Osteoblast (primary cell): ENCODE measurements at regions not wholly inside any gene's neighbourhood (a gene's known extent, or its start where the extent isn't known, plus 50 kb on each side); places are given as distances from the start of the nearest gene placed in this dataset.

Experiments
- DNase-seq: peaks from one replicate; pipeline ENCODE4 v3.0.0; 2011; ENCODE audit warnings: low spot score, mixed read lengths; ENCODE audit not compliant: insufficient read length; ENCODE audit errors: missing footprints
- H2AFZ ChIP-seq: 2 replicates; pipeline ENCODE4 v1.6.0; 2011; ENCODE audit warnings: mild to moderate bottlenecking, low read length
- H3K27ac ChIP-seq: 2 replicates; pipeline ENCODE4 v1.5.1; 2011; ENCODE audit warnings: mild to moderate bottlenecking, low read depth, low read length, moderate library complexity
- H3K27me3 ChIP-seq: 2 replicates; pipeline ENCODE4 v1.6.0; 2012; ENCODE audit warnings: mild to moderate bottlenecking, control low read depth, inconsistent platforms, low read length, moderate library complexity; ENCODE audit not compliant: insufficient read depth
- H3K36me3 ChIP-seq: 2 replicates; pipeline ENCODE4 v1.5.1; 2011; ENCODE audit warnings: mild to moderate bottlenecking, low read length, control low read depth, moderate library complexity; ENCODE audit not compliant: insufficient read depth
- H3K4me1 ChIP-seq: 2 replicates; pipeline ENCODE4 v1.5.1; 2011; ENCODE audit warnings: mild to moderate bottlenecking, low read length, control low read depth, moderate library complexity; ENCODE audit not compliant: insufficient read depth
- H3K4me2 ChIP-seq: 2 replicates; pipeline ENCODE4 v1.6.0; 2011; ENCODE audit warnings: mild to moderate bottlenecking, low read length; ENCODE audit not compliant: insufficient read depth
- H3K4me3 ChIP-seq: fragments of 200-600 bp; sonication (generic); 3 replicates; pipeline ENCODE4 v1.5.1; 2012; ENCODE audit warnings: mild to moderate bottlenecking, low read length, inconsistent platforms; ENCODE audit not compliant: insufficient read depth
- H3K79me2 ChIP-seq: 2 replicates; pipeline ENCODE4 v1.6.0; 2012; ENCODE audit warnings: mild to moderate bottlenecking, low read length, control low read depth, inconsistent platforms; ENCODE audit not compliant: insufficient read depth
- H3K9me3 ChIP-seq: 2 replicates; pipeline ENCODE4 v1.5.1; 2011; ENCODE audit warnings: low read depth, low read length, control low read depth
- H4K20me1 ChIP-seq: 2 replicates; pipeline ENCODE4 v1.6.0; 2012; ENCODE audit warnings: mild to moderate bottlenecking, low read length, control low read depth; ENCODE audit not compliant: insufficient read depth
- CTCF ChIP-seq: IDR thresholded peaks from 2 replicates; pipeline ENCODE4 v1.5.1; 2011; ENCODE audit warnings: mild to moderate bottlenecking, low read depth, low read length, moderate library complexity; ENCODE audit errors: extremely low read depth

GRCh38 chr6:134604014-134604676 is 286.2 kb upstream of the SGK1 start:
- H4K20me1 ChIP-seq, result no peaks in the 10 kb centered on the region
- no peaks in the 10 kb centered on the region for H3K36me3 ChIP-seq
- no peak overlapping the region for H3K4me3 ChIP-seq
- TF ChIP-seq CTCF, result no peak
- no peaks in the 10 kb centered on the region for H3K27me3 ChIP-seq
- H3K27ac ChIP-seq, result no peak overlapping the region
- peaks cover 3% of the 10 kb centered on the region for H3K9me3 ChIP-seq
- no peak overlapping the region for H3K4me2 ChIP-seq
- no peak overlapping the region for H2AFZ ChIP-seq
- no peaks in the 10 kb centered on the region for H3K4me1 ChIP-seq
- no peaks in the 10 kb centered on the region for H3K79me2 ChIP-seq
- no peak for DNase-seq

GRCh38 chr6:134603561-134603960 is 285.6 kb upstream of the SGK1 start:
- Histone ChIP-seq H3K79me2 (no peaks in the 10 kb centered on the region), H3K36me3 (no peaks in the 10 kb centered on the region), H3K4me3 (no peak overlapping the region), H3K4me1 (no peaks in the 10 kb centered on the region), H4K20me1 (no peaks in the 10 kb centered on the region), H3K9me3 (peaks cover 3% of the 10 kb centered on the region), H2AFZ (no peak overlapping the region), H3K4me2 (no peak overlapping the region), H3K27ac (no peak overlapping the region), H3K27me3 (no peaks in the 10 kb centered on the region)
- DNase-seq, result no peak
- TF ChIP-seq CTCF, result no peak

GRCh38 chr6:134602123-134602522 is 284.2 kb upstream of the SGK1 start:
- no peak for TF ChIP-seq CTCF
- no peak overlapping the region for H3K27ac ChIP-seq
- H3K36me3 ChIP-seq, result no peaks in the 10 kb centered on the region
- H3K4me3 ChIP-seq, result no peak overlapping the region
- no peak for DNase-seq
- no peak overlapping the region for H3K4me2 ChIP-seq
- H3K79me2 ChIP-seq, result no peaks in the 10 kb centered on the region
- no peak overlapping the region for H2AFZ ChIP-seq
- peaks cover 3% of the 10 kb centered on the region for H3K9me3 ChIP-seq
- H4K20me1 ChIP-seq, result no peaks in the 10 kb centered on the region
- no peaks in the 10 kb centered on the region for H3K4me1 ChIP-seq
- no peaks in the 10 kb centered on the region for H3K27me3 ChIP-seq

GRCh38 chr6:134600671-134601070 is 282.8 kb upstream of the SGK1 start:
- H3K27ac ChIP-seq, result no peak overlapping the region
- TF ChIP-seq CTCF, result no peak
- H3K27me3 ChIP-seq, result no peaks in the 10 kb centered on the region

More at GRCh38 chr6:134600671-134601070, 282.8 kb upstream of the SGK1 start:
- H3K79me2 ChIP-seq, result no peaks in the 10 kb centered on the region
- H3K9me3 ChIP-seq, result peaks cover 3% of the 10 kb centered on the region
- no peak overlapping the region for H2AFZ ChIP-seq
- no peak overlapping the region for H3K4me2 ChIP-seq
- no peak for DNase-seq
- H4K20me1 ChIP-seq, result no peaks in the 10 kb centered on the region
- H3K4me1 ChIP-seq, result no peaks in the 10 kb centered on the region
- H3K36me3 ChIP-seq, result no peaks in the 10 kb centered on the region
- no peak overlapping the region for H3K4me3 ChIP-seq
